ENCODE measurements at regions not wholly inside any gene's neighbourhood (a gene's known extent, or its start where the extent isn't known, plus 50 kb on each side); places are given as distances from the start of the nearest gene placed in this dataset.
A peak's percentile ranks its signal among the peaks of the same experiment; 100 is the strongest.
"Not testable (repeated sequence)": the region's sequence is repeated elsewhere in the genome, so short reads cannot be mapped to it uniquely, and the experiment has no call there.

GRCh38 chr7:55261386-55261770, 103.8 kb upstream of the LANCL2 start:
- Histone ChIP-seq H3K27me3 (replicated peaks; ENCODE audit: control insufficient read depth, insufficient read depth, low read length) (no peaks in the 10 kb centered on the region), H3K9me3 (ENCODE audit: control insufficient read depth, low read length) (no peaks in the 10 kb centered on the region), H3K4me3 (ENCODE audit: low read length) (no peak overlapping the region), H3K9ac (ENCODE audit: low read length) (no peak overlapping the region), H3K4me1 (ENCODE audit: control insufficient read depth, insufficient read depth, low read length) (peaks cover 5% of the 10 kb centered on the region), H3K36me3 (ENCODE audit: control insufficient read depth, insufficient read depth, low read length, severe bottlenecking) (no peaks in the 10 kb centered on the region)
- DNase-seq (ENCODE audit: low read depth): no peak

GRCh38 chr7:55265328-55265727, 99.8 kb upstream of the LANCL2 start:
- not testable (repeated sequence) for H3K9me3 ChIP-seq (ENCODE audit: control insufficient read depth, low read length); DNase-seq (ENCODE audit: low read depth)

GRCh38 chr7:55265836-55266642, 99.1 kb upstream of the LANCL2 start:
- Histone ChIP-seq H3K4me1 (ENCODE audit: control insufficient read depth, insufficient read depth, low read length) (peaks cover 5% of the 10 kb centered on the region), H3K9me3 (ENCODE audit: control insufficient read depth, low read length) (no peaks in the 10 kb centered on the region), H3K27me3 (replicated peaks; ENCODE audit: control insufficient read depth, insufficient read depth, low read length) (no peaks in the 10 kb centered on the region), H3K4me3 (ENCODE audit: low read length) (no peak overlapping the region), H3K9ac (ENCODE audit: low read length) (no peak overlapping the region), H3K36me3 (ENCODE audit: control insufficient read depth, insufficient read depth, low read length, severe bottlenecking) (no peaks in the 10 kb centered on the region)
- DNase-seq (ENCODE audit: low read depth): no peak

More at GRCh38 chr7:55265328-55265727, 99.8 kb upstream of the LANCL2 start:
- not testable (repeated sequence) for H3K4me3 ChIP-seq (ENCODE audit: low read length); H3K36me3 ChIP-seq (ENCODE audit: control insufficient read depth, insufficient read depth, low read length, severe bottlenecking); H3K9ac ChIP-seq (ENCODE audit: low read length); H3K27me3 ChIP-seq (replicated peaks; ENCODE audit: control insufficient read depth, insufficient read depth, low read length); H3K4me1 ChIP-seq (ENCODE audit: control insufficient read depth, insufficient read depth, low read length)

- H3K9me3 ChIP-seq (ENCODE audit: control insufficient read depth, low read length): no peaks in the 10 kb centered on the region
- peaks cover 2% of the 10 kb centered on the region for H3K4me1 ChIP-seq (ENCODE audit: control insufficient read depth, insufficient read depth, low read length)
- DNase-seq (ENCODE audit: low read depth): peak; percentile 52
- H3K4me3 ChIP-seq (ENCODE audit: low read length): no peak overlapping the region
- H3K36me3 ChIP-seq (ENCODE audit: control insufficient read depth, insufficient read depth, low read length, severe bottlenecking): no peaks in the 10 kb centered on the region
- H3K9ac ChIP-seq (ENCODE audit: low read length): no peak overlapping the region
- peaks cover 37% of the 10 kb centered on the region for H3K27me3 ChIP-seq (replicated peaks; ENCODE audit: control insufficient read depth, insufficient read depth, low read length)
Measured at GRCh38 chr7:55271069-55271626, 94.0 kb upstream of the LANCL2 start.

- no peak for DNase-seq (ENCODE audit: low read depth)
- H3K9me3 ChIP-seq (ENCODE audit: control insufficient read depth, low read length): no peaks in the 10 kb centered on the region
- H3K9ac ChIP-seq (ENCODE audit: low read length): no peak overlapping the region
- no peaks in the 10 kb centered on the region for H3K4me1 ChIP-seq (ENCODE audit: control insufficient read depth, insufficient read depth, low read length)
- no peaks in the 10 kb centered on the region for H3K36me3 ChIP-seq (ENCODE audit: control insufficient read depth, insufficient read depth, low read length, severe bottlenecking)
- H3K27me3 ChIP-seq (replicated peaks; ENCODE audit: control insufficient read depth, insufficient read depth, low read length): peaks cover 37% of the 10 kb centered on the region
- no peak overlapping the region for H3K4me3 ChIP-seq (ENCODE audit: low read length)
Measured at GRCh38 chr7:55271661-55272060, 93.5 kb upstream of the LANCL2 start.

- peaks cover 37% of the 10 kb centered on the region for H3K27me3 ChIP-seq (replicated peaks; ENCODE audit: control insufficient read depth, insufficient read depth, low read length)
- H3K36me3 ChIP-seq (ENCODE audit: control insufficient read depth, insufficient read depth, low read length, severe bottlenecking): no peaks in the 10 kb centered on the region
- H3K4me1 ChIP-seq (ENCODE audit: control insufficient read depth, insufficient read depth, low read length): no peaks in the 10 kb centered on the region
- H3K4me3 ChIP-seq (ENCODE audit: low read length): no peak overlapping the region
- DNase-seq (ENCODE audit: low read depth): no peak
- no peaks in the 10 kb centered on the region for H3K9me3 ChIP-seq (ENCODE audit: control insufficient read depth, low read length)
- H3K9ac ChIP-seq (ENCODE audit: low read length): no peak overlapping the region
Measured at GRCh38 chr7:55272328-55272727, 92.8 kb upstream of the LANCL2 start.

GRCh38 chr7:55273186-55273980, 91.8 kb upstream of the LANCL2 start:
- no peak for DNase-seq (ENCODE audit: low read depth)
- peaks cover 45% of the 10 kb centered on the region for H3K27me3 ChIP-seq (replicated peaks; ENCODE audit: control insufficient read depth, insufficient read depth, low read length)
- no peaks in the 10 kb centered on the region for H3K9me3 ChIP-seq (ENCODE audit: control insufficient read depth, low read length)
- H3K9ac ChIP-seq (ENCODE audit: low read length): no peak overlapping the region
- no peaks in the 10 kb centered on the region for H3K36me3 ChIP-seq (ENCODE audit: control insufficient read depth, insufficient read depth, low read length, severe bottlenecking)
- no peak overlapping the region for H3K4me3 ChIP-seq (ENCODE audit: low read length)
- H3K4me1 ChIP-seq (ENCODE audit: control insufficient read depth, insufficient read depth, low read length): no peaks in the 10 kb centered on the region

- no peak for DNase-seq (ENCODE audit: low read depth)
- no peaks in the 10 kb centered on the region for H3K36me3 ChIP-seq (ENCODE audit: control insufficient read depth, insufficient read depth, low read length, severe bottlenecking)
- peaks cover 53% of the 10 kb centered on the region for H3K27me3 ChIP-seq (replicated peaks; ENCODE audit: control insufficient read depth, insufficient read depth, low read length)
- no peaks in the 10 kb centered on the region for H3K9me3 ChIP-seq (ENCODE audit: control insufficient read depth, low read length)
- H3K4me1 ChIP-seq (ENCODE audit: control insufficient read depth, insufficient read depth, low read length): no peaks in the 10 kb centered on the region
- no peak overlapping the region for H3K4me3 ChIP-seq (ENCODE audit: low read length)
- H3K9ac ChIP-seq (ENCODE audit: low read length): no peak overlapping the region
Measured at GRCh38 chr7:55274156-55274555, 91.0 kb upstream of the LANCL2 start.

GRCh38 chr7:55275291-55276200, 89.6 kb upstream of the LANCL2 start:
- Histone ChIP-seq H3K4me3 (ENCODE audit: low read length) (no peak overlapping the region), H3K27me3 (replicated peaks; ENCODE audit: control insufficient read depth, insufficient read depth, low read length) (peaks cover 54% of the 10 kb centered on the region), H3K4me1 (ENCODE audit: control insufficient read depth, insufficient read depth, low read length) (no peaks in the 10 kb centered on the region), H3K36me3 (ENCODE audit: control insufficient read depth, insufficient read depth, low read length, severe bottlenecking) (no peaks in the 10 kb centered on the region), H3K9ac (ENCODE audit: low read length) (no peak overlapping the region), H3K9me3 (ENCODE audit: control insufficient read depth, low read length) (no peaks in the 10 kb centered on the region)
- DNase-seq (ENCODE audit: low read depth): no peak

- H3K4me3 ChIP-seq (ENCODE audit: low read length): no peak overlapping the region
- no peaks in the 10 kb centered on the region for H3K4me1 ChIP-seq (ENCODE audit: control insufficient read depth, insufficient read depth, low read length)
- H3K27me3 ChIP-seq (replicated peaks; ENCODE audit: control insufficient read depth, insufficient read depth, low read length): peaks cover 52% of the 10 kb centered on the region
Measured at GRCh38 chr7:55276572-55277295, 88.4 kb upstream of the LANCL2 start.

More at GRCh38 chr7:55276572-55277295, 88.4 kb upstream of the LANCL2 start:
- no peak for DNase-seq (ENCODE audit: low read depth)
- no peaks in the 10 kb centered on the region for H3K36me3 ChIP-seq (ENCODE audit: control insufficient read depth, insufficient read depth, low read length, severe bottlenecking)
- no peak overlapping the region for H3K9ac ChIP-seq (ENCODE audit: low read length)
- no peaks in the 10 kb centered on the region for H3K9me3 ChIP-seq (ENCODE audit: control insufficient read depth, low read length)
